ENCODE measurements at regions not wholly inside any gene's neighbourhood (a gene's known extent, or its start where the extent isn't known, plus 50 kb on each side); places are given as distances from the start of the nearest gene placed in this dataset.

DNA sequence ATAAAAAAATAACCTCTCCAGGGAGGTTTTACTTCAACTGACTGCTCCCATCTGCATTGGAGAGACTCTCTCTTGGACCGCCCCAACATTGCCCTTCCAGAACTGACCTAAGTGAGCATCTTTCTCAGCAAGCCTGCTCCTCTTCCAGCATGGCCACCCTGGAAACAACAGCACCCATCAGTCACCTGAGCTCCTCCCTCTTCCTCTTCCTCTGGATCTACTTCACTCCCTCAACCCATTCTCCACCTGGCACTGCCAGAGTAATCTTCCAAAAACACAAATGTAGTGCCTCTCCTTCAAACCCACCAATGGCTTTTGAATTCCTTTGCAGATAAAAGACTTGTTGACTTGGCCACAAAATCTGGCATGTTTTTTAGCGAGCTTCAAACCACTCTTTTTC, 128.8 kb upstream of the NR2F2 start:
- TF ChIP-seq, protein P1, sequence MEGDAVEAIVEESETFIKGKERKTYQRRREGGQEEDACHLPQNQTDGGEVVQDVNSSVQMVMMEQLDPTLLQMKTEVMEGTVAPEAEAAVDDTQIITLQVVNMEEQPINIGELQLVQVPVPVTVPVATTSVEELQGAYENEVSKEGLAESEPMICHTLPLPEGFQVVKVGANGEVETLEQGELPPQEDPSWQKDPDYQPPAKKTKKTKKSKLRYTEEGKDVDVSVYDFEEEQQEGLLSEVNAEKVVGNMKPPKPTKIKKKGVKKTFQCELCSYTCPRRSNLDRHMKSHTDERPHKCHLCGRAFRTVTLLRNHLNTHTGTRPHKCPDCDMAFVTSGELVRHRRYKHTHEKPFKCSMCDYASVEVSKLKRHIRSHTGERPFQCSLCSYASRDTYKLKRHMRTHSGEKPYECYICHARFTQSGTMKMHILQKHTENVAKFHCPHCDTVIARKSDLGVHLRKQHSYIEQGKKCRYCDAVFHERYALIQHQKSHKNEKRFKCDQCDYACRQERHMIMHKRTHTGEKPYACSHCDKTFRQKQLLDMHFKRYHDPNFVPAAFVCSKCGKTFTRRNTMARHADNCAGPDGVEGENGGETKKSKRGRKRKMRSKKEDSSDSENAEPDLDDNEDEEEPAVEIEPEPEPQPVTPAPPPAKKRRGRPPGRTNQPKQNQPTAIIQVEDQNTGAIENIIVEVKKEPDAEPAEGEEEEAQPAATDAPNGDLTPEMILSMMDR (IDR thresholded peaks at IDR 0.05) = no peak
- no peak for TF ChIP-seq POLR2A (IDR thresholded peaks at IDR 0.05)
